Mesothelial cell of epicardium (in vitro differentiated cells): ENCODE measurements at regions not wholly inside any gene's neighbourhood (a gene's known extent, or its start where the extent isn't known, plus 50 kb on each side); places are given as distances from the start of the nearest gene placed in this dataset.

Experiments used
- DNase-seq, 2 experiments: peaks; one replicate each; pipeline ENCODE4 v3.0.0; 2021; ENCODE audit warnings: low spot score in 2 of 2; ENCODE audit not compliant: unreplicated experiment in 2 of 2
- H3K27ac Mint-ChIP-seq: 2 replicates; pipeline ENCODE4 v1.8.0; 2021; ENCODE audit warnings: mixed read lengths
- H3K27me3 Mint-ChIP-seq: 2 replicates; pipeline ENCODE4 v1.8.0; 2021; ENCODE audit warnings: low read depth, mixed read lengths
- H3K36me3 Mint-ChIP-seq: 2 replicates; pipeline ENCODE4 v1.8.0; 2021; ENCODE audit warnings: mixed read lengths
- H3K4me1 Mint-ChIP-seq: 2 replicates; pipeline ENCODE4 v1.8.0; 2021; ENCODE audit warnings: mixed read lengths
- H3K4me3 Mint-ChIP-seq: 2 replicates; pipeline ENCODE4 v1.8.0; 2021; ENCODE audit warnings: mild to moderate bottlenecking, moderate library complexity, mixed read lengths
- H3K9me3 Mint-ChIP-seq: 2 replicates; pipeline ENCODE4 v1.8.0; 2021; ENCODE audit warnings: mixed read lengths
- TF ChIP-seq, protein P1 (sequence below): fragments of 200-600 bp; sonication (generic); IDR thresholded peaks from one replicate; pipeline ENCODE4 v1.5.0; 2021; ENCODE audit warnings: antibody characterized with exemption; ENCODE audit not compliant: unreplicated experiment

DNA sequence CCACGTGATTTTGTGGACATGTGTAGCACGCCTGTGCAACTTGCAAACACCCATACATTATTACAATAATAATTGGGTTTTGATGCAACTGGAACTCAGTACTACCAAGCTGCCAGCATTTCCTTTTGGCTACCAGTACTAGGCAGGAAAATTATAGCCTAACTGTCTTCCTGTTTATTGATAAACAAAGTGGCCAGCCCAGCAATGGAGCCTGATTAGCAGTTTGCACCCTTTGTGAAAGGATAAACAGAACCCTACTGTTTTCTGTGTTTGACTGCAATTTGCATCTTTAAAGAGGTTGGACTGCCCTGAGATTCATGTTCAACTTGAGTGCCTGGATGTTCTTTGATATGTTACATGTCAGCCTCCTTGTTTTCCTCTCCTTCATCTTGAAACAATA lies 173.9 kb downstream of the ZIC5 start:
- peaks cover 9% of the 10 kb centered on the region for H3K27me3 Mint-ChIP-seq
- TF ChIP-seq, protein P1, sequence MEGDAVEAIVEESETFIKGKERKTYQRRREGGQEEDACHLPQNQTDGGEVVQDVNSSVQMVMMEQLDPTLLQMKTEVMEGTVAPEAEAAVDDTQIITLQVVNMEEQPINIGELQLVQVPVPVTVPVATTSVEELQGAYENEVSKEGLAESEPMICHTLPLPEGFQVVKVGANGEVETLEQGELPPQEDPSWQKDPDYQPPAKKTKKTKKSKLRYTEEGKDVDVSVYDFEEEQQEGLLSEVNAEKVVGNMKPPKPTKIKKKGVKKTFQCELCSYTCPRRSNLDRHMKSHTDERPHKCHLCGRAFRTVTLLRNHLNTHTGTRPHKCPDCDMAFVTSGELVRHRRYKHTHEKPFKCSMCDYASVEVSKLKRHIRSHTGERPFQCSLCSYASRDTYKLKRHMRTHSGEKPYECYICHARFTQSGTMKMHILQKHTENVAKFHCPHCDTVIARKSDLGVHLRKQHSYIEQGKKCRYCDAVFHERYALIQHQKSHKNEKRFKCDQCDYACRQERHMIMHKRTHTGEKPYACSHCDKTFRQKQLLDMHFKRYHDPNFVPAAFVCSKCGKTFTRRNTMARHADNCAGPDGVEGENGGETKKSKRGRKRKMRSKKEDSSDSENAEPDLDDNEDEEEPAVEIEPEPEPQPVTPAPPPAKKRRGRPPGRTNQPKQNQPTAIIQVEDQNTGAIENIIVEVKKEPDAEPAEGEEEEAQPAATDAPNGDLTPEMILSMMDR = no peak
- no peak overlapping the region for H3K27ac Mint-ChIP-seq
- DNase-seq = no peak
- H3K4me3 Mint-ChIP-seq = no peak overlapping the region
- H3K4me1 Mint-ChIP-seq = no peaks in the 10 kb centered on the region
- no peaks in the 10 kb centered on the region for H3K36me3 Mint-ChIP-seq
- H3K9me3 Mint-ChIP-seq = no peaks in the 10 kb centered on the region

GRCh38 chr13:99796175-99796819 lies 175.3 kb downstream of the ZIC5 start:
- Mint-ChIP-seq H3K4me1 (no peaks in the 10 kb centered on the region), H3K4me3 (no peak overlapping the region), H3K27ac (no peak overlapping the region), H3K9me3 (no peaks in the 10 kb centered on the region), H3K36me3 (no peaks in the 10 kb centered on the region), H3K27me3 (peaks cover 7% of the 10 kb centered on the region)
- DNase-seq = peak; percentile 37 to 74
- TF ChIP-seq, protein P1 = no peak

DNA sequence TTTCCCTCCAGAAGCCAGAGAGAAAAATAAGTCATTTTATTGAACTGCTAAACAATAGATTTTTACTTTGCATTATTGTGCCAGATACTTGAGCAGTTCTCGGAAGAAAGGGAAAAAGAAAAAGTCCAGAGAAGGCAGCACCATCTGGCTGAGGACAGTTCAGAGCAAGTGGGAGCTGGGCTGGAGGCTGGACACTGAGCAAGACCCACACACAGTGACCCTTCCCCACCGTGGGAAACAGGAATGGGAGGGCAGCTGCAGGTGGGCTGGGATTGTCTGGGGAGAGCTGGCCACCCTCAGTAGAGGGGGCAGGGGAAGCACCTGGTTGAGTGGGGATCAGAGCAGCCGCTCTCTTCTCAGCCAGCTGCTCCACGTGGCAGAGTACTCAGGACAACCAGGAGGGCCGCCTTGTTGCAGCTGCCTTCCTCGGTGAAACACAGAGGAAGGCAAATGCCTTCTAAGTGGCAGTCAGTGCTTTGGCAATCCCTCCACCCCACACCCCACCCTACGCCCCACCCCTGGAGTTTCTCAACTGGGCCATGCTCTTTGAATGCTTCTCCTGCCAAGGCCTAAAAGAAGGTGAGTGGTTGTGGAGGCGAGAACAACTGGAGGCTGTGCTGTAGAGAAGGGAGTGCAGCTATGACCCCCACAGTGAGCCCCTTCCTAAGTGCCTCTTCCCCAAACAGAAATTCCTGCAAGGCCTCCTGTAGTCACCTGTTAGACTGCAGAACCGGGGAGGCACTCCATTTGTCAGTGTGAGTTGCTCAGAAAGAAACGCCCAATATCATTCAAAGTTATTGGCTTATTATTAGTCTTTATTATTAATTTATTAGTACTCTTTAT lies 179.3 kb downstream of the ZIC5 start:
- Mint-ChIP-seq H3K9me3 (peaks cover 3% of the 10 kb centered on the region), H3K27ac (no peak overlapping the region), H3K27me3 (peaks cover 19% of the 10 kb centered on the region), H3K4me3 (no peak overlapping the region), H3K4me1 (no peaks in the 10 kb centered on the region), H3K36me3 (no peaks in the 10 kb centered on the region)
- TF ChIP-seq, protein P1 = no peak
- no peak for DNase-seq

DNA sequence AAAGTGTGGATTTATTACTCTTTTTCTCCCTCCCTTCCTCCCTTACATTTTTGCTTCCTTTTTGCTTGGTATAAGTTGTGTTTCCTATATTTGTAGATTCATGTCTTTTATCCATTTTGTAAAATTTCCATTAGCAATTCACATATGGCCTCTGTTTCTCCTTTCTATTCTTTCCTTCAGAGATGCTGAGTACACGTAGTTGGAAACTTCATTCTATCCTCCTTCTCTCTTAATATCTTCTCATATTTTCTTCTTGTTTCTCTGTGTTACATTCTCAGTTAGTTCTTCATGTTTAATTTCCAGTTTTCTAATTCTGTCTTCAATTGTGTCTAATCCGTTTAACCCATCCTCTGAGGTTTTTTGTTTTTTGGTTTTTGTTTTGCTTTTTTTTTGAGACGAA lies 188.9 kb downstream of the ZIC5 start:
- Mint-ChIP-seq H3K4me3 (no peak overlapping the region), H3K4me1 (no peaks in the 10 kb centered on the region), H3K27me3 (no peaks in the 10 kb centered on the region), H3K36me3 (peaks cover 7% of the 10 kb centered on the region), H3K9me3 (peaks cover 12% of the 10 kb centered on the region), H3K27ac (no peak overlapping the region)
- TF ChIP-seq, protein P1 = no peak
- no peak for DNase-seq

GRCh38 chr13:99778500-99778899 lies 193.1 kb downstream of the ZIC5 start:
- H3K4me3 Mint-ChIP-seq = no peak overlapping the region
- no peaks in the 10 kb centered on the region for H3K27me3 Mint-ChIP-seq
- TF ChIP-seq, protein P1 = no peak
- peaks cover 12% of the 10 kb centered on the region for H3K9me3 Mint-ChIP-seq
- peaks cover 11% of the 10 kb centered on the region for H3K4me1 Mint-ChIP-seq
- DNase-seq = no peak
- H3K36me3 Mint-ChIP-seq = peaks cover 7% of the 10 kb centered on the region
- H3K27ac Mint-ChIP-seq = no peak overlapping the region
